IPS-15b (cell line): ENCODE measurements at regions not wholly inside any gene's neighbourhood (a gene's known extent, or its start where the extent isn't known, plus 50 kb on each side); places are given as distances from the start of the nearest gene placed in this dataset.

ENCODE experiments used
- H3K27me3 ChIP-seq: one replicate; pipeline ENCODE4 v1.6.1; 2013; ENCODE audit warnings: low read length; ENCODE audit not compliant: control insufficient read depth, insufficient read depth
- H3K36me3 ChIP-seq: one replicate; pipeline ENCODE4 v1.6.1; 2013; ENCODE audit warnings: low read length; ENCODE audit not compliant: control insufficient read depth, insufficient read depth
- H3K4me1 ChIP-seq: one replicate; pipeline ENCODE4 v1.6.1; 2013; ENCODE audit warnings: mild to moderate bottlenecking, low read length; ENCODE audit not compliant: control insufficient read depth, insufficient read depth
- H3K4me3 ChIP-seq: one replicate; pipeline ENCODE4 v1.5.1; 2013; ENCODE audit warnings: low read depth, low read length
- H3K9ac ChIP-seq: one replicate; pipeline ENCODE4 v1.6.1; 2013; ENCODE audit warnings: low read depth, mild to moderate bottlenecking, low read length
- H3K9me3 ChIP-seq: one replicate; pipeline ENCODE4 v1.6.1; 2013; ENCODE audit warnings: mild to moderate bottlenecking, low read length; ENCODE audit not compliant: control insufficient read depth, insufficient read depth

DNA sequence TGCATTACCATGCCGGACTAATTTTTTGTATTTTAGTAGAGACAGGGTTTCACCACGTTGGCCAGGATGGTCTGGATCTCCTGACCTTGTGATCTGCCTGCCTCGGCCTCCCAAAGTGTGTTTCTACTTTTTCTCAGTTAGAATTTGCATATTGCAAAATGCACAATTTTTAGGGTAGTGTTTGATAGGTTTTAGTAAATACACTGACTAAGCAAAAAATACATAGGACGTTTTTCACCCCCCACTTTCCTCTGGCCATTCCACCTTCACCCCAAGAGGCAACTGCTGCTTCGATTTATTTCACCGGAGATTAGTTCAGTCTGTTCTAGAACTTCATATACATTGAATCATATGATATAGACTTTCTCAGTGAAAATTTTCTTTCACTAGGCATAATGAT, 1269.1 kb downstream of the TBC1D22A start:
- no peaks in the 10 kb centered on the region for H3K4me1 ChIP-seq
- no peaks in the 10 kb centered on the region for H3K9me3 ChIP-seq
- no peak overlapping the region for H3K9ac ChIP-seq
- H3K36me3 ChIP-seq, result no peaks in the 10 kb centered on the region
- no peaks in the 10 kb centered on the region for H3K27me3 ChIP-seq
- no peak overlapping the region for H3K4me3 ChIP-seq

DNA sequence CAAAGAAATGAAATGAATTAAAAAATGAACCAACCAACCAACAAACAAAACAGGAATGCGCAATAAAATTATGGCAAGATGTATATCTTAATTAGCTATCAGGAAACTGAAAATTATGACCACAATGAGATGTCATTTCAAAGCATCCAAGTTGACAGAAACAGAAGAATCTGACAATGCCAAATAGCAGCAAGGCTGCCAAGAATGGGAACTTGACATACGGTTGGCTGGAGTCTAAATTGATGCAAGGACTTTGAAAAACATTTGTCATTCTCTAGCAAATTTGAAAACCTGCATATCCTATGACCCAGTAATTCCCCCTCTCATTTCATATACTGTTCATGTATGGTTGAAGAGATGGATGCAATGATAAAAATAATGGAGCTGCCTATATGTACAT, 1262.6 kb downstream of the TBC1D22A start:
- H3K9ac ChIP-seq, result no peak overlapping the region
- no peaks in the 10 kb centered on the region for H3K27me3 ChIP-seq
- no peaks in the 10 kb centered on the region for H3K4me1 ChIP-seq
- H3K9me3 ChIP-seq, result no peaks in the 10 kb centered on the region
- no peaks in the 10 kb centered on the region for H3K36me3 ChIP-seq
- no peak overlapping the region for H3K4me3 ChIP-seq

DNA sequence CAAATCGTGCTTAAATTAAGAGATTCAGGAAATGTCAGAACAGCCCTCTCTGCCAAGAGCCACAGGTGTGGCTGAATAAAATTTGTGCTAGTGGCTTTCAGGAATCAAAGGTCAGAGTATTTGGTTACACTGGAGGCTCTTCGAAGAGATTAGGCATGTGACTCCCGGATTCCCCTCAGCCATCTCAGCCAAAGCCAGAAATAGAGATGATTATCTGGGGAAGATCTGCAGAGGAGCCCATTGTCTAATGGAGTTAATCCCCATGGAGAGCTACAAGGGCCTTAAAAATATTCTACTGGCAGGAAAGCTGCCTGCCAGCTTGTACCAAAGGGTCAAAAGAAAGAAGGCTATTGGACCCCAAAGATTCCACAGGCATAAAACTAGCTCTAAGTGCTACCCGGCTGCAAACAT, 1259.5 kb downstream of the TBC1D22A start:
- peaks cover 6% of the 10 kb centered on the region for H3K9me3 ChIP-seq
- H3K36me3 ChIP-seq, result no peaks in the 10 kb centered on the region
- no peak overlapping the region for H3K9ac ChIP-seq
- H3K4me3 ChIP-seq, result no peak overlapping the region
- no peaks in the 10 kb centered on the region for H3K27me3 ChIP-seq
- no peaks in the 10 kb centered on the region for H3K4me1 ChIP-seq

DNA sequence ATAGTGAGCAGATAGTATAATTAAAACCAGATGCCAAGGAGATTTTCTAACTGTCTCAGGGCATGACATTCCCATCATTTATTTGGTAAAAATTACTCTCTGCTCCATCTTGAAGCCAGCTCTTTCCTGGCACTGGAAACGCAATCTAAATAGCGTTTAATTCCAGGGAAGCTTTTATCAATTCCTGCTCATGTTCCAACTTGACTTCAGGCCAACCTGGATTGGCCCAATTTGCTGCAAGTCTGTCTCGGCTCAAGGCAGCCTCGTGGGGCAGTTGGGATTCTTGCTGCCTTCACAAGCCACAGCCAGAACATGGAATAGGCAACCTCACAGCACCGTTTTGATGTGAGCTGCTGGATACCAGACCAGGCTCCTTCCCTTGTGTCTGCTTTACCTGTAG, 1255.9 kb downstream of the TBC1D22A start:
- Histone ChIP-seq H3K4me3 (no peak overlapping the region), H3K4me1 (no peaks in the 10 kb centered on the region), H3K36me3 (no peaks in the 10 kb centered on the region), H3K9ac (no peak overlapping the region), H3K9me3 (peaks cover 6% of the 10 kb centered on the region), H3K27me3 (no peaks in the 10 kb centered on the region)

DNA sequence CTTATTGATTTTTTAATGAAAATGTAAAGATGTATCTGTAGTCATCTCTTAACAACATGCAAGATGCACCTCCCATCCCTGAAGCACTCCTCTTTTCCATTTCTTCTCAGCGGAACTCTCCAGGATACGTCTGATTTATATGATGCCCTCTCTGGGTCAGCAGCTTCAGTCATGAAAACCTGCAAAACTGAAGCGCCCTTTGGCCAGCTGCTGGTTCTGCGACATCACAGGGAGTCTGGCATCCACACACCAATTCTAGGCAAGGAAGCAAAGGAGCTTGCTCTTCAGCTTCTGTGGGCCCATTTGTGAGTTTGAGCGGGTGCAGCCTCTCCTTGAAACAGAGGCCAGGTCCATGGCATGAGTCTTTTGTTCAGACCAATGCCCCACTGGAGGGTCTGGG, 1253.3 kb downstream of the TBC1D22A start:
- Histone ChIP-seq H3K27me3 (no peaks in the 10 kb centered on the region), H3K9me3 (peaks cover 6% of the 10 kb centered on the region), H3K9ac (no peak overlapping the region)

DNA sequence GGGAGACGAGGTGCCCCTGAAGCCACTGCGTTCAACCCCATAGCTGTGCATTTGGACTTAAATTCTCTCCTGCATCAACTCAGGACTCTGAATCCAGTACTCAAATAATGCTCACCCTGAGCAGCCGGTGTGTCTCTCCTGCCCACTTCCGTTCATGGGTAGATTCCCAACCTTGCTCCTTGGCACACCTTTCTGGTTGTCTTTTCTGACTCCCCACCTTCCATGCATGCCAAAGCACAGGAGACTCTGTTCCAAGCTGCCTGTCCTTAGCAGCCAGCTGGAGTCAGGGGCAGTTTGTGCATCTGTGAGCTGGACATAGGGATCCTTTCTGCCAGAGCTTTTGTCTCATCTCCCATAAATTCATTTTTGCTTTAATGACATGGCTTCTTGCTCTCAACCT, 1242.5 kb downstream of the TBC1D22A start:
- H3K27me3 ChIP-seq, result no peaks in the 10 kb centered on the region
- H3K36me3 ChIP-seq, result no peaks in the 10 kb centered on the region
- H3K9me3 ChIP-seq, result no peaks in the 10 kb centered on the region
- H3K9ac ChIP-seq, result no peak overlapping the region
- no peak overlapping the region for H3K4me3 ChIP-seq
- no peaks in the 10 kb centered on the region for H3K4me1 ChIP-seq

More for the DNA sequence above, 1253.3 kb downstream of the TBC1D22A start:
- no peak overlapping the region for H3K4me3 ChIP-seq
- no peaks in the 10 kb centered on the region for H3K36me3 ChIP-seq
- no peaks in the 10 kb centered on the region for H3K4me1 ChIP-seq

DNA sequence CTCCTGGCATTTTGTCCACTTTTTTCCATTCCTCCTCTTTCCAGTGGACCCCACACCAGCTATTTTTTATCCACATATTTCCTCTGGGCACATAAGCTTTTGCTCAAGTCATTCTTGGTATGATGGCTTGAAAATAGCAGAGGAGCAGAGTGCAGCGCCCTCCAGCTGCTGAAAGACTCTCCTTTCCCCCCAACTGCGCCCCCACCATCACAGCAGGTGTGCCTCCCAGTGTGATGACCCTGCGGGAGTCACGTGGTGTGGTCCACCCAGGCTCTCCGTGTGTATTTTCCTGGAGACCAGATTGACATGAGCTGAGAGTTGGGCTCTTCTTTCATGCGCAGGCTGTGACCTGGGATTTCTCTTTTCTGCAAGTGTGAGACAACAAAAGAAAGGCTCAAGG, 1241.6 kb downstream of the TBC1D22A start:
- Histone ChIP-seq H3K9ac (no peak overlapping the region), H3K9me3 (no peaks in the 10 kb centered on the region), H3K27me3 (no peaks in the 10 kb centered on the region), H3K4me1 (no peaks in the 10 kb centered on the region), H3K36me3 (no peaks in the 10 kb centered on the region), H3K4me3 (no peak overlapping the region)

DNA sequence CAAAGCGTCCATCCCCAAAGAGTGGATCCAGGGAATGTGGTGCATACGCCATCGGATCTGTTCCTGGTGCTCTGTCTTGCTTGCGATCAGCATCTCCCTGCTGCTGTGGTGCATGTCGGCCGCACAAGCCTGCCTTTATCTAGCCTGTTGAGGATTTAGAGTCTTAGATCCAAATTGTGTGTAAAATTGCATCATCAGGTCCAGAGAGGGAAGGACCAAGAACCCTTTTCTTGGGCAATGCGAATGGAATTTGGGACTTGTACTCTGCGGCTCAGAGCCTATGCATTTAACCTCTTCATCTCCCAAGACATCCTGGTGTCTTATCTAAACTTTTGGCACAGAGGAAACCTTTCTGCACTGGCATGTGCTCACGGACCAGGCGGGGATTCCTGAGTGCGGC, 1238.7 kb downstream of the TBC1D22A start:
- Histone ChIP-seq H3K4me1 (no peaks in the 10 kb centered on the region), H3K4me3 (no peak overlapping the region), H3K36me3 (no peaks in the 10 kb centered on the region), H3K9me3 (no peaks in the 10 kb centered on the region), H3K9ac (no peak overlapping the region), H3K27me3 (no peaks in the 10 kb centered on the region)

DNA sequence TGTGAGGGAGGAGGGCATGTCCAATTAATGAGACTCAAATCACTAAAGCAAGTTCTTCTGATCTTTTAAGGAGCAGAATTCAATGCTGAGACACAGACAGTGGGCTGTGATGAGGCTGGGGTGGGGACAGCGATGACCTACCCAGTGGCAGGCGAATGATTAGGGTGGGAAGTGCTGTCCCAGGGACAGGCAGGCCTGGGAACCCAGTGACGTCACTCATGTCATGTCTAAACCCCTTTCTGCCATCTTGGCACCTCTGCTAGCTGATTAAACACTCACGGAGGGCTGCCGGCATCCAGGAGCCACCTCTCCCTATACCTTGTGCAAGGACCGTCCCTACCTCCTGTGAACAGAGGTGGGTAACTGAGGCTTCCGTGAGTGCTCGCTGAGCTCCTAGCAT, 1235.2 kb downstream of the TBC1D22A start:
- H3K9me3 ChIP-seq, result no peaks in the 10 kb centered on the region
- no peak overlapping the region for H3K9ac ChIP-seq
- no peak overlapping the region for H3K4me3 ChIP-seq
- no peaks in the 10 kb centered on the region for H3K36me3 ChIP-seq
- no peaks in the 10 kb centered on the region for H3K27me3 ChIP-seq
- no peaks in the 10 kb centered on the region for H3K4me1 ChIP-seq

DNA sequence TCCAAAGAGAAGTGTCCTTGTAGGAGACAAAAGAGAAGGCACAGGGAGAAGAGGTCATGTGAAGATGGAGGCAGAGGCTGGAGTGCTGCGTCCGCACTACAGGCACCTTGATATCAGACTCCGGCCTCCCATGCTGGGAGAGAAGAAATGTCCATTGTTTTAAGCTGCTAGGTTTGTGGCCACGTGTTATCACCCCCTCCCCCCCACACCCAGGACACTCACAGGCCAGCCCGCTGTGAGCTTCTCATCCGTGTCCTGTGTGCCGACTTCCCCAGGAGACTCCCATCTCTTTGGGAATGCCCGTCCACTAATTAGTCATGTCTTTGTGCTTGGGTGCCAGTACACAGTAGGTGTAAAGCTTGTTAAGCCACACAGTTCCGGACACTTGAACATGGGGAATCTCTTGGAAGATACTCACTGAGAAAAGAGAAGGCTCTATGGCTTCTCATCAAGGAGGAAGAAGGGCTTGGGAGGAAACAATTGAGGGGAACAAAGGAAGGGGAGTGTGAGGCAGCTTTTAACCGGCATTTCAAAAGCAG, 1234.7 kb downstream of the TBC1D22A start:
- Histone ChIP-seq H3K4me1 (no peaks in the 10 kb centered on the region), H3K27me3 (no peaks in the 10 kb centered on the region), H3K9ac (no peak overlapping the region), H3K36me3 (no peaks in the 10 kb centered on the region), H3K9me3 (no peaks in the 10 kb centered on the region), H3K4me3 (no peak overlapping the region)

DNA sequence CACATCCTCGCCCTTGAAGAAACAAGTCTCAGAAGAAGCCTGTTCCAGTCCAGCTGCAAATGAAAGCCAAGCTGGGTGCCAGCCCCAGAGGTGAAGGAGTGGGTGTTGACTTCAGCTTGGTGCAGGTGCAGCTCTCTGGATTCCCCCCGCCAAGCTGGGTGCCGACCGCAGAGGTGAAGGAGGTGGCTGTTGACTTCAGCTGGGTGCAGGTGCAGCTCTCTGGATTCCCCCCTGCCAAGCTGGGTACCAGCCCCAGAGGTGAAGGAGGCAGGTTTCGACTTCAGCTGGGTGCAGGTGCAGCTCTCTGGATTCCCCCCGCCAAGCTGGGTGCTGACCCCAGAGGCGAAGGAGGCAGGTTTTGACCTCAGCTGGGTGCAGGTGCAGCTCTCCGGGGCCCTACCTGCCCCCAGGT, 1234.0 kb downstream of the TBC1D22A start:
- Histone ChIP-seq H3K9ac (no peak overlapping the region), H3K36me3 (no peaks in the 10 kb centered on the region), H3K4me1 (no peaks in the 10 kb centered on the region), H3K9me3 (no peaks in the 10 kb centered on the region), H3K4me3 (no peak overlapping the region), H3K27me3 (no peaks in the 10 kb centered on the region)

DNA sequence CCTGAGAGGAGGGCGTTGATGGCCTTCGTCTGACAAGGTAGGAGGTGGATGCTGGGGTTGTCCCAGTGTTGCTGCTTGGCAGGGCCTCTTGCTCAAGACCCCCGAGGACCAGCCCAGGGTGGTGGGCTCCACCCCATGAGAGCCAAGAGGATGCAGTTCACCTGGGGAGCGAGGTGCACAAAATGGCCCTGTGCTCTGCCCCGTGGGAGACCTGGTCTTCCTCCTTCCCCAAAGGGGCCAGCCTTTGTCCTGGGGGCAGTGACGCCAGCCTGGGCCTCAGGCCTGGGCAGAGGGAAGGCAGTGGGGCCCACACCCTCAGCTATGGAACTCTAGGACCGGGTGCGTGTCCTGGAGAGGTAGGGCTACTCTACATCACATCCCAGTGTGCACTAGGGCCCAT, 1233.3 kb downstream of the TBC1D22A start:
- no peak overlapping the region for H3K9ac ChIP-seq
- no peaks in the 10 kb centered on the region for H3K9me3 ChIP-seq
- H3K4me1 ChIP-seq, result no peaks in the 10 kb centered on the region
- H3K36me3 ChIP-seq, result no peaks in the 10 kb centered on the region
- no peak overlapping the region for H3K4me3 ChIP-seq
- no peaks in the 10 kb centered on the region for H3K27me3 ChIP-seq

DNA sequence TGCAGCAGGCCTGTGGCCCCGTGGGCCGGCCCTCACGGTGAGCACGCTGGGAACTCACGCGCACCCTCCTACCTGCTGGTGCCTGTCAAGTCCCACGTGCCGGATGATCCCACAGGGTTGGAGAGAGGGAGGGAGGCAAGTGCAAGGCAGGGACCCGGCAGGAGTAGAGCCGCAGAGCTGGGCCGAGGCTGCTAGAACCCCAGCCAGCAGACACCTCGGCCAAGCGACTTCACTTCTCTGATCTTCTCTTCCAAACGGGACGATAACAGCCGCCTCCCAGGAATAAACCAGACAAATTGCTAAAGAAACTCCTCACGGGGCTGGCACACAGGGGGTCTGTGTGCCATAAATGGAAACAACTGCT, 1232.8 kb downstream of the TBC1D22A start:
- no peak overlapping the region for H3K9ac ChIP-seq
- no peaks in the 10 kb centered on the region for H3K4me1 ChIP-seq
- H3K4me3 ChIP-seq, result no peak overlapping the region
- no peaks in the 10 kb centered on the region for H3K9me3 ChIP-seq
- H3K36me3 ChIP-seq, result no peaks in the 10 kb centered on the region
- H3K27me3 ChIP-seq, result no peaks in the 10 kb centered on the region
